Mesenchymal stem cell (in vitro differentiated cells and primary cell): ENCODE measurements at regions not wholly inside any gene's neighbourhood (a gene's known extent, or its start where the extent isn't known, plus 50 kb on each side); places are given as distances from the start of the nearest gene placed in this dataset.
"Not testable (repeated sequence)": the region's sequence is repeated elsewhere in the genome, so short reads cannot be mapped to it uniquely, and the experiment has no call there.

Experiments used
- DNase-seq: peaks from one replicate; pipeline ENCODE4 v3.0.0-alpha.2; 2013
- H2AFZ ChIP-seq: one replicate; pipeline ENCODE4 v1.6.1; 2013; ENCODE audit warnings: low read depth, mild to moderate bottlenecking, control low read depth, inconsistent platforms, low read length, moderate library complexity
- H2AK5ac ChIP-seq: 2 replicates; pipeline ENCODE4 v1.6.1; 2013; ENCODE audit warnings: low read length, moderate library complexity, mild to moderate bottlenecking, inconsistent platforms; ENCODE audit not compliant: severe bottlenecking
- H2BK120ac ChIP-seq: one replicate; pipeline ENCODE4 v1.6.1; 2013; ENCODE audit warnings: low read depth, mild to moderate bottlenecking, inconsistent platforms, low read length, moderate library complexity
- H2BK12ac ChIP-seq, 2 experiments: one replicate each; pipeline ENCODE4 v1.6.1; 2013; ENCODE audit warnings: inconsistent platforms in 2 of 2, low read length in 2 of 2, mild to moderate bottlenecking in 2 of 2, moderate library complexity in 2 of 2, control low read depth in 1 of 2
- H2BK15ac ChIP-seq: one replicate; pipeline ENCODE4 v1.6.1; 2013; ENCODE audit warnings: mild to moderate bottlenecking, low read depth, inconsistent platforms; ENCODE audit not compliant: poor library complexity, severe bottlenecking
- H2BK5ac ChIP-seq: 2 replicates; pipeline ENCODE4 v1.6.1; 2013; ENCODE audit warnings: low read depth, mild to moderate bottlenecking, low read length, control low read depth, inconsistent platforms; ENCODE audit not compliant: poor library complexity, severe bottlenecking
- H3K14ac ChIP-seq, 2 experiments: one replicate each; pipeline ENCODE4 v1.6.1; 2013; ENCODE audit warnings: inconsistent platforms in 2 of 2, low read length in 2 of 2, control low read depth in 1 of 2, mild to moderate bottlenecking in 1 of 2, moderate library complexity in 1 of 2
- H3K18ac ChIP-seq, 2 experiments: one replicate each; pipeline ENCODE4 v1.6.1; 2013; ENCODE audit warnings: inconsistent platforms in 2 of 2, low read length in 2 of 2, control low read depth in 1 of 2, low read depth in 1 of 2, mild to moderate bottlenecking in 1 of 2
- H3K23ac ChIP-seq, 2 experiments: one replicate each; pipeline ENCODE4 v1.6.1; 2013; ENCODE audit warnings: inconsistent platforms in 2 of 2, low read length in 2 of 2, mild to moderate bottlenecking in 2 of 2, moderate library complexity in 2 of 2, control low read depth in 1 of 2
- H3K27ac ChIP-seq: 2 replicates; pipeline ENCODE4 v1.5.1; 2013; ENCODE audit warnings: mild to moderate bottlenecking, moderate library complexity, low read length, control low read depth, inconsistent platforms; ENCODE audit not compliant: poor library complexity, severe bottlenecking
- H3K27me3 ChIP-seq, 2 experiments: 2 replicates each; pipeline versions ENCODE4 v1.6.1 to v1.7.0; 2013; ENCODE audit warnings: low read length in 2 of 2, mild to moderate bottlenecking in 2 of 2, moderate library complexity in 2 of 2, control low read depth in 1 of 2, inconsistent platforms in 1 of 2; ENCODE audit not compliant: control insufficient read depth in 1 of 2, insufficient read depth in 1 of 2
- H3K36me3 ChIP-seq, 2 experiments: 2 replicates each; pipeline versions ENCODE4 v1.6.1 to v1.7.0; 2013; ENCODE audit warnings: low read length in 2 of 2, control low read depth in 1 of 2, inconsistent platforms in 1 of 2, low read depth in 1 of 2, mild to moderate bottlenecking in 1 of 2; ENCODE audit not compliant: insufficient read depth in 2 of 2, control insufficient read depth in 1 of 2
- H3K4ac ChIP-seq, 2 experiments: one replicate each; pipeline ENCODE4 v1.6.1; 2013; ENCODE audit warnings: inconsistent platforms in 2 of 2, low read length in 2 of 2, mild to moderate bottlenecking in 2 of 2, moderate library complexity in 2 of 2, control low read depth in 1 of 2, low read depth in 1 of 2
- H3K4me1 ChIP-seq: 2 replicates; pipeline ENCODE4 v1.6.1; 2013; ENCODE audit warnings: low read depth, low read length, control low read depth; ENCODE audit not compliant: control insufficient read depth, insufficient read depth
- H3K4me2 ChIP-seq: 2 replicates; pipeline ENCODE4 v1.6.1; 2013; ENCODE audit warnings: low read length, mild to moderate bottlenecking, inconsistent platforms; ENCODE audit not compliant: poor library complexity, severe bottlenecking
- H3K4me3 ChIP-seq, 2 experiments: 2 replicates each; pipeline versions ENCODE4 v1.5.1 to v1.7.0; 2013; ENCODE audit warnings: low read length in 2 of 2, mild to moderate bottlenecking in 2 of 2, control low read depth in 1 of 2, low read depth in 1 of 2; ENCODE audit not compliant: insufficient read depth in 1 of 2
- H3K79me1 ChIP-seq: replicated peaks from 2 replicates; pipeline ENCODE4 v1.6.1; 2013; ENCODE audit warnings: mild to moderate bottlenecking, control low read depth, low read length, inconsistent platforms; ENCODE audit not compliant: poor library complexity, severe bottlenecking
- H3K9ac ChIP-seq: 2 replicates; pipeline ENCODE4 v1.7.0; 2013; ENCODE audit warnings: mild to moderate bottlenecking, low read length, moderate library complexity
- H3K9me3 ChIP-seq: 2 replicates; pipeline ENCODE4 v1.7.0; 2013; ENCODE audit warnings: mild to moderate bottlenecking, low read length; ENCODE audit not compliant: control insufficient read depth
- H4K8ac ChIP-seq: one replicate; pipeline ENCODE4 v1.6.1; 2013; ENCODE audit warnings: inconsistent platforms, mild to moderate bottlenecking, low read length, moderate library complexity
- H4K91ac ChIP-seq: one replicate; pipeline ENCODE4 v1.6.1; 2013; ENCODE audit warnings: mild to moderate bottlenecking, low read length, inconsistent platforms
- whole genome bisulfite sequencing: methylation state at CpG from one replicate; pipeline ENCODE4 v1.1.7; 2013; ENCODE audit warnings: mixed read lengths; 5-methylcytosine and 5-hydroxymethylcytosine counted together

GRCh38 chr5:45132972-45133371, 324.2 kb downstream of the MRPS30 start:
- H3K36me3 ChIP-seq = no peaks in the 10 kb centered on the region
- H2BK15ac ChIP-seq = no peak overlapping the region
- no peaks in the 10 kb centered on the region for H3K27me3 ChIP-seq
- H2BK12ac ChIP-seq = no peak overlapping the region
- WGBS = 0% methylated on average over 1 of the region's 2 CpGs
- H3K14ac ChIP-seq = no peak overlapping the region
- H4K8ac ChIP-seq = no peak overlapping the region
- no peak overlapping the region for H2AK5ac ChIP-seq
- H3K9ac ChIP-seq = no peak overlapping the region
- no peak for DNase-seq
- no peaks in the 10 kb centered on the region for H3K79me1 ChIP-seq
- no peak overlapping the region for H3K4ac ChIP-seq
- no peak overlapping the region for H3K27ac ChIP-seq
- no peaks in the 10 kb centered on the region for H3K4me1 ChIP-seq
- no peak overlapping the region for H3K23ac ChIP-seq
- no peak overlapping the region for H4K91ac ChIP-seq
- no peak overlapping the region for H3K4me3 ChIP-seq
- no peak overlapping the region for H3K4me2 ChIP-seq
- no peaks in the 10 kb centered on the region for H3K9me3 ChIP-seq
- no peak overlapping the region for H3K18ac ChIP-seq
- H2AFZ ChIP-seq = no peak overlapping the region
- no peak overlapping the region for H2BK5ac ChIP-seq
- no peak overlapping the region for H2BK120ac ChIP-seq

- Histone ChIP-seq H3K14ac (no peak overlapping the region), H3K18ac (no peak overlapping the region)
- 84% methylated on average over 4 of the region's 4 CpGs for WGBS
Measured at GRCh38 chr5:45162974-45163373, 354.2 kb downstream of the MRPS30 start.

GRCh38 chr5:45171563-45171962, 362.8 kb downstream of the MRPS30 start:
- Histone ChIP-seq H2BK12ac (no peak overlapping the region), H3K36me3 (no peaks in the 10 kb centered on the region), H3K9me3 (no peaks in the 10 kb centered on the region), H3K4me2 (peak overlapping the region; percentile 9), H3K4ac (no peak overlapping the region), H2AFZ (no peak overlapping the region), H3K18ac (no peak overlapping the region), H3K23ac (no peak overlapping the region), H3K4me3 (no peak overlapping the region), H3K4me1 (no peaks in the 10 kb centered on the region), H3K14ac (no peak overlapping the region), H2AK5ac (no peak overlapping the region), H2BK120ac (no peak overlapping the region), H3K79me1 (no peaks in the 10 kb centered on the region), H4K91ac (no peak overlapping the region), H4K8ac (no peak overlapping the region), H3K9ac (no peak overlapping the region), H2BK15ac (no peak overlapping the region), H3K27ac (no peak overlapping the region), H3K27me3 (no peaks in the 10 kb centered on the region), H2BK5ac (no peak overlapping the region)
- no peak for DNase-seq
- WGBS = 100% methylated on average over 1 of the region's 1 CpG

More at GRCh38 chr5:45162974-45163373, 354.2 kb downstream of the MRPS30 start:
- H4K91ac ChIP-seq = no peak overlapping the region
- no peak overlapping the region for H3K4me3 ChIP-seq
- H2BK15ac ChIP-seq = no peak overlapping the region
- no peaks in the 10 kb centered on the region for H3K4me1 ChIP-seq
- no peak overlapping the region for H3K4ac ChIP-seq
- H3K27me3 ChIP-seq = no peaks in the 10 kb centered on the region
- H3K79me1 ChIP-seq = no peaks in the 10 kb centered on the region
- H2BK12ac ChIP-seq = no peak overlapping the region
- no peak overlapping the region for H3K4me2 ChIP-seq
- H3K36me3 ChIP-seq = no peaks in the 10 kb centered on the region
- no peak overlapping the region for H2AFZ ChIP-seq
- no peak overlapping the region for H2BK5ac ChIP-seq
- no peak overlapping the region for H2AK5ac ChIP-seq
- H3K9ac ChIP-seq = no peak overlapping the region
- no peak overlapping the region for H4K8ac ChIP-seq
- no peak for DNase-seq
- H2BK120ac ChIP-seq = no peak overlapping the region
- no peak overlapping the region for H3K23ac ChIP-seq
- no peaks in the 10 kb centered on the region for H3K9me3 ChIP-seq
- H3K27ac ChIP-seq = no peak overlapping the region

- H3K4me3 ChIP-seq, H2BK15ac ChIP-seq, H2AFZ ChIP-seq, H3K4ac ChIP-seq, H2AK5ac ChIP-seq, H3K9me3 ChIP-seq, DNase-seq, H2BK12ac ChIP-seq, H3K23ac ChIP-seq, H3K4me2 ChIP-seq, H3K9ac ChIP-seq, H3K27ac ChIP-seq, H3K79me1 ChIP-seq, H3K18ac ChIP-seq, H3K4me1 ChIP-seq, H3K14ac ChIP-seq, H2BK120ac ChIP-seq, H2BK5ac ChIP-seq, H3K27me3 ChIP-seq, H4K8ac ChIP-seq, H4K91ac ChIP-seq, H3K36me3 ChIP-seq: not testable (repeated sequence)
- 98% methylated on average over 10 of the region's 11 CpGs for WGBS
Measured at GRCh38 chr5:45172634-45173033, 363.9 kb downstream of the MRPS30 start.
